ENCODE measurements at regions not wholly inside any gene's neighbourhood (a gene's known extent, or its start where the extent isn't known, plus 50 kb on each side); places are given as distances from the start of the nearest gene placed in this dataset.

DNA sequence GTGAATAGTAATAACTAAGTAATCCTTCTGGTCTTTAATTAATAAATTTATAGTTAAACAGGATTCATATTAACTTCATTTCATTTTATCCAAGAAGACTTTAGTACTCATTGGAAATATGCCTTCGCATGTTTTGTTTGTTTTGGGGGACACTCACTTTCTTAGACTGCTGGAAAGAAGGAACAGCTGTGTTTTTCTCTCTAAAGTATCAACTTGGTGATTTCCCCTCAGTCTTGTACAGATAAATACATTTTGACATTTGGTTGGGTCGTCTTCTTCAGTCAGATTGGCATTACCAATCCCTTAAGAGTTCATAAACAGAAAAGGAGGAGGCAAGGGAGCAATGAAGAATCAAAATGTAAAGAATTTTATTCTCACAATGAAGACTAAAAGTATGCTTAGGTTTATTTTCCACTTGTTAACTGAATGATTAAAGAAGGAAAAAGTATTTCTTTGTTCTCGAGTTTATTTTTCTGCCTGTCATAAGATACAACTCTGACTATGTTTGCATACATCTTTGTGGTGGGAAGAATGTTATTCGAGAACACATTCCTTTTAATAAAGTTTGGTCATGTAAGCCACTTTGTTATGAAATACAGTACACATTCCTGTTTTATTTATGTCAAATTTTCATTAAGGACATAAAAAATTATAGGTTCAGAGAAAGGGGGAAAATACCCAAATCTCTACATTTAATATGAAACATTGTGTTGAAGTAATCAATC is 140.2 kb downstream of the GMNC start:
- no peak for DNase-seq (ENCODE audit: low spot score)

DNA sequence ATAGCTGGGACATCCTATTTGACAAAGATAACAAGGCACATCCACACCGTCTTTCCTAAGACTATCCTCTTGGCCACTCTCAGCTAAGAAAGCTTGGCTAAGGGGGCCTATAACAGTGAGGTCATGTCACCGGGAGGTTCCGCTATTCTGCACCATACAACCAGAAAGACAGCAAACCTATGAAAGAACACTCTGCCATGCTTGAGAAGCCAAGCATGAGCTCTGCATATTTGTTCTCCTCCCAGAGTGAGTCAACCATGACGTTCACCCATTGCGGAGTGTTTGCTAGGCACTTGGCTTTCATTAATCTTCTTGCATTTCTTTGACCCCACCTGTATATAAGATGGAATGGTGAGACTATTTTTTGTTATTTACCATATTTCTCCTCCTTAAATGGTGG is 141.2 kb downstream of the GMNC start:
- DNase-seq (ENCODE audit: low spot score), result no peak

DNA sequence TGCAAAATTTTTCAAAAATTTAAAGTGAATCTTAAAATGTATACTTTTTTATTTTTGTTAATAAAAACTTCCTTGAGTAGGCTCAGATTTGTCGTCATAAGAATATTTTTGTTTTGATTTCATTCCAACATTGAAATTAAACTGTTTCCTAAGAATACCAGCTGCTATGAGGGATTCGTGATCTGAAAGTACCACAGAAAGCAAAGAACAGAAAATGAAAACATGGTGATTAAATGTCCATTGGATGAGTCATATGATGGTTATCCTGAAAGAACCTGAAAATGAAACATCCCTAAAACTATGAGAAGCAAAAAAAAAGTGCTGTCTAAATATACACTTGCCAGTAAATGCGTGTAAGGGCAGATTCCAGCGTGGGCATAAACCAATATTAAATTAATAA is 143.8 kb downstream of the GMNC start:
- DNase-seq (ENCODE audit: low spot score), result peak; percentile 48

DNA sequence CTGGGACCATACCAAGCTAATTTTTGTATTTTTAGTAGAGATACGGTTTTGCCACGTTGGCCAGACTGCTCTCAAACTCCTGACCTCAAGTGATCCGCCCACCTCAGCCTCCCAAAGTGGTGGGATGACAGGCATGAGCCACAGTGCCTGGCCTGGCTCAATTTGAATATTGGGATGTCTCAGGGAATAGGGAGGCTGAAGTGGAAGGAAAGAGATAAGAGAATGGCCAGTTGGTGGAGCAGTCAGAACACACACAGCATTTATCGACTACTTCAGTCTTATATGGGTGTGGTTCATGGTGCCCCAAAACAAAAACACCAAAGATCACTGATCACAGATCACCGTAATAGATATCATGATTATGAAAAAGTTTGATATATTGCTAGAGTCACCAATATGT is 144.4 kb downstream of the GMNC start:
- peak; percentile 37 for DNase-seq (ENCODE audit: low spot score)

DNA sequence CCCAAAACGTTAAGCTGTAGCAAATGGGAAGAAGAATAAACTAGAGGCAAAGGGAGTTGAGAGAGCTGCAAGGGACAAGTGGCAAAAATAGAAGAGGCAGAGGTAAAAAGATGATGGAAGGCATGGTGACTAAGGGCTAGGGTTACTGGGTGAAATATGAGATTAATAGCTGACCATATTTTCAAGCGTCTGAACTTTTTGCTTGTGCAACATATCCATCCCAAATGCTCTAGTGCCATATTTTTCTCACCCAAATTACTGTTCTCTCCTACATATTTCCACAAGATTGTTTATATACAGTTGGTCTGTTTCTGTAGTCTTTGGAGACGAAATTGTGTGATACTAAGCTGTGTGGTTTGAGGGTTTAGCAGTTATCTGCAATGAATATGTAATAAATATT is 145.5 kb downstream of the GMNC start:
- DNase-seq (ENCODE audit: low spot score), result no peak

DNA sequence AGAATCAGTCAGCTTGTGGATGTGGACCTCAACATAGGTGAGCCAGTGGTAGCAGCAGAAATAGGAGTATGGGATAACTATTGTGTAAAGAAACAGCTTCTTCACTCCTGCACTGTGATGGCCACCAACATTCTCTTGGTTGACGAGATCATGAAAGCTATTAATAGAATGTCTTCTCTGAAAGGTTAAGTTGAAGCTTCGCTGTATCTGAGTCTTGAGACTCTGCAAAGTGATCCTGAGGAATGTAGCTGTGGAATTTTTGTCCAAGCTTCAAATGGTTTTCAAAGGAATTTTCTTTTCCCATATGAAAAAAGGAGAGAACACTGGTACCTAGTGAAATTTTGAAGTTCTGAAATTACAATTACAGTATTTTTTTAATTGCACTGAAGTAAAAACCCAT is 146.3 kb downstream of the GMNC start:
- DNase-seq (ENCODE audit: low spot score), result no peak

DNA sequence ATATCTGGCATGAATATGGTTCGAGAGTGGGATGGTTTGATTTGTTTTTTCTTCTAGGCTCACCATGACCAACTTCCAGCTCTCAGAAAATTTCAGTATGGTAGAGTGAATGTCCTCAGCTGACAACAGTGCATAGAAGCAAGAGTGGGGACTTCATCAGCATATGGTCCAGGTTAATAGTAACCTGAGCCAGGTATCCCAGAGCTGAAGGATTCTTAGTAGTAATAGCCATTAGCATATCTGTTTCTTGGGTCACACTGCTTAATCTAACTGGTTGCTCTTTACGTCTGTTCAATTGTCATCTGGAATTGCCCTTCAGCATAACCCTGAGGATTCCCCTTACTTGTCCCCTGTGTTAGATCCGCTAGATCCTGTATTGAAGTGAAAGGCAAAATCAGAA is 151.8 kb downstream of the GMNC start:
- DNase-seq (ENCODE audit: low spot score), result no peak

DNA sequence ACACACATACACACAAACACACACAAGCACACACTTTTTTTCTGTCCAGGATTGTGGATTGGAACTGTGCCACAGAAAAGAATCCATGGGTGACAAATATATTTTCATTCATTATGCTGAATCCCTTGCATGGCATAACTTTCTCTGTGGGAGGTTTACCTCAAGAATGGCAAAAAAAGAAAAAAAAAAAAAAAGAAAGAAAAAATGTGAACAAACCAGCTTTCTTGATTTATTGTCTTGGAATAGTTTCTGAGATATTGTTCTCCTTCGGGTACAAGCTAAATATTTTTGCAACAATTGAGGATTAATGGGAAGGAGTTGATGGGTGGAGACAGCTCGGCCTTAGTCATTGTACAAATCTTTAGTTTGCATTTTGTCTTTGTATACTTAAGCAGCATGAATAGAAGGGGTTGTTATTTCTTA is 153.1 kb downstream of the GMNC start:
- peak; percentile 61 for DNase-seq (ENCODE audit: low spot score)
